ENCODE measurements at regions not wholly inside any gene's neighbourhood (a gene's known extent, or its start where the extent isn't known, plus 50 kb on each side); places are given as distances from the start of the nearest gene placed in this dataset.

DNA sequence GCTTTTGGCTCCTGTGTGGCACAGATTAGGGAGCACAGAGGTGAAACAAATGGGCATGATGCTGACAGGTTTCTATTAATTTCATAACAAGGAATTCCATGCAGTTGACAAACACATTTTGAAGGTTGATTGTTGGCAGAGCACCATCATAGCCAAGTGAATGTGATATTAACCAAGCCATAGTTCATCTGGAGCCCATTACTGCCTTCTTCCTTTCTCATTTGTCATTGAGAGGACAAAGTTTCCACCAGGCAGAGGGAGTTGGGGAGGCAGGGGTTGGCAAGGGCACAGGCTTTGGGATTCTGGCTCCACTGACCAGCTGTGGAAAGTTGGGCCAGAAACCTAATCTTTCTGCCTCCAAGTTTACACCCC lies 325.2 kb downstream of the MFSD1 start:
- no peak for DNase-seq (ENCODE audit: low spot score)

DNA sequence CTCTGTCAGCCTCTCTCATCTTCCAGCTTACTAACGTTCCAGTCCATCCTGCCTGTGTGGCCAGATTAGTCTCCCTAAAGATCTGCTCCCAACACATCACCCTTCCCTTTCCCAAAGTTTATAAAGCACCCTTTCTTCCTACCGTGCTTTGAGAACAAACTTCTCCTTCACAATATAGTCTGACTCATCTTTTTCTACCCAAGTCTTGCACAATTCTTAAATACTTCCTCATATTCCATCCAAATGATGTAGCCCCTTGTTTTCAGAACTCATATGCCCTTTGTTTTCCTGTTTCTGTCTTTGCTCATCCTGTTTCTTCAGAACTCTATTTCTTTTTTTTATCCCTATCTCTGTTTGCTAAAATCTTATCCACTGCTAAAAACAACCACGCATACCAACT lies 326.8 kb downstream of the MFSD1 start:
- no peak for DNase-seq (ENCODE audit: low spot score)

- DNase-seq (ENCODE audit: low spot score), result peak; percentile 25
These were observed 328.3 kb downstream of the MFSD1 start for GRCh38 chr3:159130108-159130507.

DNA sequence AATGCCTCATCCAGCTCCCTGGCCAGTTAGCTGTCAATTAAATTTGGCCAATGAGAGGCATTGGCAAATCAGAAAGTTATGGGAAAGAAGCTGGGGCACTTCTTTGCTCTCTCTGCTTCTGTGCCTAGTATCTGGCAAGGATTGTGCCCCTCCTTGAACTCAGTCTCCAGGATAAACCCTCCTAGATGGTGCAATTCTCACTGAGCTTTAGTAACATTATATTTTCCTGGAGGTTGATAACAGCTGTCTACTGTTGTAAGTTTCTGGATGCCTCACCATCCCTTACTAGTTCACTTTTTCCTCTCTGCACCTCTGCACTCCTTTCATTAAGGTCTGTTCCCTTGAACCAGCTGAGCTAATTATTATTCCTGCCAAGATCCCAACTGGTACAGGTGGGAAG lies 329.5 kb downstream of the MFSD1 start:
- no peak for DNase-seq (ENCODE audit: low spot score)

DNA sequence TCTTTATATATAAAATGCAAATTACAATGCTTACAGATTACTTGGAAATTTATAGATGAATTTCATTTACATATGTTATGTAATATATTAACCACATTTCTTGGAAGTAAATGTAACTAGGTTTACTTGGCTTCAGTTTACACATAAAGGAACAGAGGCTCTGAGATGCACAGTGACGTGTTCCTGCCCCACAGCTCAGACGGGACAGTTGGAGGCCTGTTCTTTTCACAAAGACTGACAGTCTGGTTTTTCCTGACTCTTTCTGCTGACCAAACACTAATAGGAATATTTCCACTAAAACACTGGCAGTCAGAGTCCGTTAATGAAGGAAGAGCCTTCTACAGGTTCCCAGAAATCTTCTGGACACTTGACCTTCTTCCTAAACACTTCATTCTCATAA lies 336.1 kb downstream of the MFSD1 start:
- no peak for DNase-seq (ENCODE audit: low spot score)

DNA sequence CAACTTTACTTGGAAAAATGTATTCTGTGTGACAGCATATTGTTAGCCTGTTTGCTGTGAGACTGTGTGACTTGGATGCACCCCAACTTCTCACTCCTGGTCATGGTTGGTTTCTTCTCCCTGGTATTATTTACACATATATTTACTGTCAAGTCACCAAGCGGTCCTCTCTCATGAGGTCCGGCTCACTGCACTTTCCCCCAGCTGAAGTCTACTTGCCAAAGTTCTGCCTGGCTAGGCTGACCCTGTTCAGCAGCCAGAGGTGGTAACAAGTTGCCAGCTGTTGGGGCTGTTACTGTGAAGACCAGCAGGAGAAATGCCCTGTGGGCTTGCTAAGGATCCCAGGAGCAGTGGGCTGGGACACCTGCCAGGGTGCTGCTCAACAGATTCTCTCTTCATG lies 337.5 kb downstream of the MFSD1 start:
- DNase-seq (ENCODE audit: low spot score), result peak; percentile 10

DNA sequence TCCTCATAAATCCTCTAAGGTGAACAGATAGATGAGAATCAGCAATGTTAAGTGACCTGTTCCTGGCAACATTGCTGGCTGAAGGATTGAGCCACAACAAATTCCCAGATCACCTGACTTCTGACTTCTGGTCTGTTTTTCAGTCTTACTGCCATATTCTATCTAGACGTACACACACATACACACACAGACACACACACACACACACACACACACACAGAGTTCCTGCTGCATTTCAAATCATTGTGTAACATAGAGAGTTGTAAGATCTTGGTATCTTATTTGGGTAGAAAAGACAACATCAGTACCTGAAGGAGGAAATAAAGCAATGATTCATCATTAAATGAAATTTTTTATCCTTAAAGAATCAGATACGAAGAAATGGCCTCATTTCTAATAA lies 342.6 kb downstream of the MFSD1 start:
- no peak for DNase-seq (ENCODE audit: low spot score)

DNA sequence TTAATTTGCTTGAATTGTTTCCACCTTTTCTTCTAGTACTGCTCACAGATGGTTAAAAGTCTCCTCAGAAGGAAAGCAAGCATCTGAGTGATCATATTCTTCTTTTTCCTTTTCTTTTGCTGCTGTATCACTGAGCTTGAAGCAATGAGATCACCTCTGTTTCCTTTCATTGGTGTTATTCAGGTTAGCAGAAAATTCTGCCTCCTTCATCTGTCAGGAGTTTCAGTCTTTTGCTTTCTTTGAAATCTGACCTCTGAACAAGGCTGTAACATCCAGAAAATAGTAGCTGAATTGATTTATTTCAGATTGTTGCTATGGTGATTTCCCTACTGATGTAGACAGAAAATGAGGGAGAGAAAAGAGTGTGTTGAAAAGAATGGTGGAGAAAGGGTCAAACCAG lies 343.0 kb downstream of the MFSD1 start:
- DNase-seq (ENCODE audit: low spot score), result no peak

DNA sequence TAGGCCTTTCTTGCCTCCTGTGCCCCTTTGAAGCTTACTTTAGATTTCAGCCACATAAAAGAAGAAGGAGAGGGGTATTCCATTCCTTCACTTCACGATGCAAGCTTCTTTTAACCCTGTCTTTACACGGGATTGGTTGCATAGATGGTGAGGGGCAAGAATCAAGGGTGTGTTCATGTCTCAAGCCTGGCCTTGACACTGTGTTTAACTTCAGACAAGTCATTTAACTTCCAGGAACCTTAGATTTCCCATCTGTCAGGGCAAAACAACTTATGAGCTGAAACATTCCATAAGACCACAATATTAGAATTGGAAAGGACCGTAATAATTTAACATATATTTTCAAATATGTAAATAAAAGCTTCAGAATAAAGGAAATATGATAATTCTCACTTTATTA lies 344.5 kb downstream of the MFSD1 start:
- no peak for DNase-seq (ENCODE audit: low spot score)

DNA sequence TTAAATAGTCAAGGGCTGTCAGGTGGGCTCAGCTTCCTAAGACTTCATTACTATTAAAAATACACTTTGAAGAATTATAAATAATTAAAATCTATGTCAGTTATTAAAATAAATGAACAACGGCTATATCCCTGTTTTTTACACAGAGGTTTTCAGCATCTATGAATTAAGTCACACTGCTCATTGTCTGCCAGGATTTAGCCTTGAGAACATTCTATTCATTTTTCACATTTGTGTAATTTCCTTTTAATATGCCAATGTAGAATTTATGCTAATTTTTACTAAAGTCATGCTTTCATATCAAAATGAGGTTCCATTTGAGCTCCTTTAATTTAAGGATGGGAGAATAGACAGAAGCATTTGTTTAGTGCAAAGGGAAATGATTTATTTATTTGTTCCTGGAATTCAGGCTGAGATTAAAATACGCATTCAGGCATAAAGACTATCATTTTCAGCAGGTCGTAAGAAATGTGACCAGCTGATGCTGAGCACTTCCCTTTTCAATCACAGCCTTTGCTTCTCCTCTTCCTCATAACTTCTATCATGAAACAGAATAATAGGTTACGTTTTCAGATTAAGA lies 345.1 kb downstream of the MFSD1 start:
- no peak for DNase-seq (ENCODE audit: low spot score)

GRCh38 chr3:159147813-159148212 lies 346.0 kb downstream of the MFSD1 start:
- no peak for DNase-seq (ENCODE audit: low spot score)

GRCh38 chr3:159148466-159148865 lies 346.6 kb downstream of the MFSD1 start:
- DNase-seq (ENCODE audit: low spot score), result no peak

- no peak for DNase-seq (ENCODE audit: low spot score)
These were observed 347.3 kb downstream of the MFSD1 start for GRCh38 chr3:159149131-159149530.

DNA sequence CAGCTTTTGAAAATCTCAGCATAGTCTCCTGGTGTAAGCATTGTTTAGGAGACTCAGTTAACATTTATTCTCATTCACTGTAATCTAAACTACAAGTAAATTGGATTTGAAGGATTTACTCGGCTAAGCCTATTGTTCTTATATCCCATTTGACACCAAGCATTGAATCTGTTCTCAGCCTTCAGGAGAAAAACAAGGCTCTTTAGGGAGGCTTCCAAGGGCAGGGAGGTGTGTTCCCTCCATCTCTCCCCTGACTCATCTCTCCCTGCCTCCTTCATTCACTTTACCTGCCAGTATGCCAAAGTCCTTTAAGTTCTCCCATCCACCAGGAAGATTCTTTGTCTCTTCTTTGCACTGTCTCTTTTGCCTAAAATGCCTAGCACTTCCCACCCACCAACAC lies 347.8 kb downstream of the MFSD1 start:
- peak; percentile 10 for DNase-seq (ENCODE audit: low spot score)

GRCh38 chr3:159150180-159150579 lies 348.3 kb downstream of the MFSD1 start:
- no peak for DNase-seq (ENCODE audit: low spot score)

DNA sequence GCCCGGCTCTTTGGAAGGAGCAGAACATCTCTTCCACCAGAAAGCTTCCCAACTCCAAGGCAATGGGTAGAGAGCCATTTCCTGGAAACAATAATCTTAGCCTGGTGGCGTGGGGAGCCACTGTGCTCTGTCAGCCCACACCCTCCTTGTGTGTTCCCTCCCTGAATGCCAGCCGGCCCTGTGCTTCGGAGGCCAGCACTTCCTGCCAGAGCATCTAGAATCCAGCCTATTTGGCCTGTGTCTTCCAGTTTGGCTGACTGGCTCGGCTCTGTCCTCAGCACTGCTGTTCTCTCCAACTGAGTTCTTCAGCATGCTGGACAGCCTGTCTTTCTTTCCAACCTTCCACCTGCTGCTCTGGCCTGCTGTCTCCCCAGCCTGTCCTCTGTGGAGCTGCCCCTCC lies 349.3 kb downstream of the MFSD1 start:
- no peak for DNase-seq (ENCODE audit: low spot score)

DNA sequence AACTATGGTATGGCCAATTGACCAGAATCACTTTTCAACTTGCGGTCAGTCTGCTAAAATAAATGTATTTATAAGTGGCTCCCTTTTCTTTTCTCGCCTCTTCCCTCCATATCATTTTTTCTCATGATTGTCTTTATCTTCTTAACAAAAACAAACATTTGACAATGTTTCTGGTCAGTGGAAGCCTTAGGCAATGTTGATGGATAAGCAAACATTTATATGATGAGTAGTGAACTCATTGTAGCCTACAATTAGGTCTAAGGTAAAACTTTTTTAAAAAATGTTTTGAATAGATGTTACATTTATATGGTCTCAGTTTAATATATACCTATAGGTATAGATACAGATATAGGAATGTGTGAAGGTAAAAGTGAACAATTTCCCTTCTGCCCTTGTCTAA lies 355.4 kb downstream of the MFSD1 start:
- no peak for DNase-seq (ENCODE audit: low spot score)

DNA sequence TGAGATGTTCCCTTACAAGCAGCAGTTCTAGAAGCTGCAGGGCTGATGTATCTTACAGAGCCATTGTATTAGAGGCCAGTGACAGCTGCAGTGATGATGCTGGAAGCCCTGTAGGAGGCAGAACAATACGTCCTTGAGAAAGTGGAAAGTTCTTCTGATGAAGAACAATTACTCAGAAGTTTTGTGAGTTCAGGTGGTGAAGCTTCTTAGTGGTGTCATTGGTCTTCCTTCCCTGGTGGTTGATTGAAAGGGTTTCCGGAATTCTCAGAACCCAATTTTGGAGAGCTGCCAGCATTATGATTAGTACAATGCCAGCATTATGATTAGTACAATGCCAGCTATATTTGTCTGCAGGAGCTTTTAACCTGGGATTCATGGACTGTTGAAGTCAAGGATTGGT lies 356.4 kb downstream of the MFSD1 start:
- no peak for DNase-seq (ENCODE audit: low spot score)

DNA sequence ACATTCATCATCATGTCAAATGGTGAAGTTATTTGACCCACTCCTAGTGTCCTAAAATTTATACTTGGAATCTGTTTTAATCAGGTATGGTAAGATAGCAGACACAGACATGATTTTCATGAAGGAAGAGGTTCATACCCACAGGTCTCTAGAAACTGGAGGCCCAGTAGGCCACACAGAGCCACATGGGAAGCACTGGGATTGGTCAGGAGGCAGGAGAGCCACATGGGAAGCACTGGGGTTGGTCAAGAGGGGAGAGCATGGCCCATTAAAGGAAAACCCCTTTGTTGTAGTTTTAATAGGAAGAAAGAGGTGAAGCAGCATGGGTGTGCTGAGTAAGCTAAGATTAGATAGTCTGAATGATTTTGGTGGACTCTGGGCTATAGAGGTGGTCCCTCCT lies 356.9 kb downstream of the MFSD1 start:
- no peak for DNase-seq (ENCODE audit: low spot score)

- no peak for DNase-seq (ENCODE audit: low spot score)
These were observed 357.7 kb downstream of the MFSD1 start for GRCh38 chr3:159159546-159159945.

- no peak for DNase-seq (ENCODE audit: low spot score)
These were observed 361.8 kb downstream of the MFSD1 start for GRCh38 chr3:159163656-159164055.

- no peak for DNase-seq (ENCODE audit: low spot score)
These were observed 364.1 kb downstream of the MFSD1 start for GRCh38 chr3:159165961-159166360.

DNA sequence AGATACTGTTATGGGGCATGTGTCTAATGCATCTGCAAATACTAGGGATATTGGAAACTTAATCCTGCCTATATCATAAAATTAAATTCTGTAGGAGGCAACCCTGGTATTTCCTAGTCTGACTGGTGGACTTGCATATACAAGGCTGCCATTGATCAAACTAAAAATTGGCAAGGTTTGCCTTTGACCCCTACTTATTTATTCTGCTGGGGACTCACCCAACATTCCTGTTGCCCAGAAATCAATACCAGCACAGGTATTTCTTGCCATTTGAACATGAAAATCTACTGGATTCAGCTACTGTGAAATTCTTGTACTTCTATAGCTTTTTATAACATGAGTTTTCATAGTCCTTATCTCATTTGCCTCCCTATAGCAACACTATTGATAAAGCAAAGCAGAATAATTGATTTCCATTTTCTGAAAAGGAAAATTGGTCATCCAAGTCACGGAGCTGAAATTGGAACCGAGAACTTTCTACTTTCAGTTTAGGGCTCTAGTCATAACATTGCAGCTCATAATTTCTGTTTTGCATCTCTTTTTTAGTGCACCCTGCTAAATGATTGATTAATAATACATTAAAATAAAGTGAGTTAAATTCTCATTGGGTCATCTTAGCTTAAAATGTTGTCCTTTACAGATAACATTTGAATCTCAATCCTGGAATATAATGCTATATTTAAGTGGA lies 365.2 kb downstream of the MFSD1 start:
- DNase-seq (ENCODE audit: low spot score), result no peak

DNA sequence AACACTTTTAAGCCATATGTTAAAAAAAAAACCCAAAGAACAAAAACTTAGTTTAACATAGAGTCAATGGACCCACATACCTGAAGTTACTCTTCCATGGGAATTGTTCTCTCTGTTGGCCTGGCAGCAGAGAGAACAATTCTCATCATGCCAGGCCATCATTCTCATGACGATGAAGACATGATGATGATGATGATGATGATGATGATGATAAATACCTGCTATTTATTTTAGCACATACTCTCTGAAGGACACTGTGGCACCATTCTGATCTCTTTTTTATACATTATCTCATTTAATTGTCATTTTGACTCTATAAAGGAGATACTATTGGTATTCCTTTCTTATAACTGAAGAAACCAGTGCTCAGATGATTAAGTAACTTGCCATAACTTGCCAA lies 366.9 kb downstream of the MFSD1 start:
- DNase-seq (ENCODE audit: low spot score), result no peak
